ENCODE measurements at regions not wholly inside any gene's neighbourhood (a gene's known extent, or its start where the extent isn't known, plus 50 kb on each side); places are given as distances from the start of the nearest gene placed in this dataset.

GRCh38 chr4:126582737-126583136 is 1050.0 kb upstream of the INTU start:
- no TSS peak for BruUV-seq (replicated peaks)
- FAIRE-seq (no peak), ATAC-seq (peak; percentile 72)

GRCh38 chr4:126583509-126583908 is 1049.2 kb upstream of the INTU start:
- FAIRE-seq (no peak), DNase-seq (ENCODE audit: low spot score) (peak; percentile 10), ATAC-seq (peak; percentile 88)
- Histone ChIP-seq H3K4me3 (replicated peaks in 1 of 3; ENCODE audit: insufficient read depth in 1 of 3, low read depth in 2 of 3, low read length in 3 of 3) (no peak overlapping the region), H3K4me2 (ENCODE audit: low read depth, low read length) (no peak overlapping the region), H3K79me2 (ENCODE audit: insufficient read depth, low read length) (no peaks in the 10 kb centered on the region), H3K36me3 (replicated peaks in 1 of 2; ENCODE audit: control insufficient read depth in 1 of 2, insufficient read depth in 2 of 2, low read length in 2 of 2) (no peaks in the 10 kb centered on the region), H3K9me3 (ENCODE audit: low read length) (no peaks in the 10 kb centered on the region; the same call in 1 of the 2 replicates), H3K27ac (ENCODE audit: extremely low read length, insufficient read depth, low read length) (no peak overlapping the region), H3K27me3 (ENCODE audit: control insufficient read depth in 1 of 2, insufficient read depth in 2 of 2, low read length in 2 of 2) (no peaks in the 10 kb centered on the region), H3K9ac (ENCODE audit: insufficient read depth, low read depth, low read length) (no peak overlapping the region), H4K20me1 (ENCODE audit: insufficient read depth, low read length) (no peaks in the 10 kb centered on the region), H3K4me1 (ENCODE audit: insufficient read depth, low read length) (no peaks in the 10 kb centered on the region), H2AFZ (ENCODE audit: low read length) (no peak overlapping the region)
- no CpG with 5 or more reads among the region's 1 CpG for WGBS (ENCODE audit: low lambda C conversion rate)
- intact Hi-C loops (cut with micrococcal nuclease; ENCODE audit: unreplicated experiment) = no loop called here
- BruUV-seq (replicated peaks) = no TSS peak
- TF ChIP-seq ELF1 (CRISPR knock-in tag; IDR thresholded peaks at IDR 0.05) (no peak), MAFF (IDR thresholded peaks at IDR 0.05; ENCODE audit: low read depth, low read length) (peak; percentile 23; the same call in 1 of the 2 replicates), MAFK (conservative IDR thresholded peaks at IDR 0.05 in 1 of 2, IDR thresholded peaks at IDR 0.05 in 1 of 2; ENCODE audit: low read length in 2 of 2) (peak in 1 of 2 experiments; percentile 12; a peak in 1 of 4 replicates), CTCF (CRISPR knock-in tag; IDR thresholded peaks at IDR 0.05) (0 out of 2 replicates have a peak, but pooled peaks have one; percentile 23), ZNF777 (CRISPR knock-in tag; IDR thresholded peaks at IDR 0.05) (no peak)
- ChIA-PET POLR2A (no interaction called here), CTCF (ENCODE audit: low intra/inter-chr PET ratio, low total read pairs) (no interaction called here)
- in situ Hi-C loops (cut with HindIII; ENCODE audit: extremely low pct_ligation_motif_present, low pct_unique_long_range_greater_than_20kb) = no loop called here

More at GRCh38 chr4:126582737-126583136, 1050.0 kb upstream of the INTU start:
- Histone ChIP-seq H4K20me1 (ENCODE audit: insufficient read depth, low read length) (no peaks in the 10 kb centered on the region), H3K4me3 (replicated peaks in 1 of 3; ENCODE audit: insufficient read depth in 1 of 3, low read depth in 2 of 3, low read length in 3 of 3) (no peak overlapping the region), H3K9me3 (ENCODE audit: low read length) (no peaks in the 10 kb centered on the region; the same call in 1 of the 2 replicates), H3K4me1 (ENCODE audit: insufficient read depth, low read length) (no peaks in the 10 kb centered on the region), H3K79me2 (ENCODE audit: insufficient read depth, low read length) (no peaks in the 10 kb centered on the region), H3K27me3 (ENCODE audit: control insufficient read depth in 1 of 2, insufficient read depth in 2 of 2, low read length in 2 of 2) (no peaks in the 10 kb centered on the region), H3K9ac (ENCODE audit: insufficient read depth, low read depth, low read length) (no peak overlapping the region), H3K27ac (ENCODE audit: extremely low read length, insufficient read depth, low read length) (no peak overlapping the region), H3K36me3 (replicated peaks in 1 of 2; ENCODE audit: control insufficient read depth in 1 of 2, insufficient read depth in 2 of 2, low read length in 2 of 2) (no peaks in the 10 kb centered on the region), H3K4me2 (ENCODE audit: low read depth, low read length) (no peak overlapping the region), H2AFZ (ENCODE audit: low read length) (no peak overlapping the region)
- no peak for DNase-seq (ENCODE audit: low spot score)
- TF ChIP-seq GPBP1L1 (CRISPR knock-in tag; IDR thresholded peaks at IDR 0.05) (no peak), HOXA5 (CRISPR knock-in tag; IDR thresholded peaks at IDR 0.05) (no peak), ZNF33B (CRISPR knock-in tag; IDR thresholded peaks at IDR 0.05) (no peak), MYNN (CRISPR knock-in tag; IDR thresholded peaks at IDR 0.05; ENCODE audit: low read depth) (no peak), ZNF3 (CRISPR knock-in tag; IDR thresholded peaks at IDR 0.05) (no peak), ARNTL (CRISPR knock-in tag; IDR thresholded peaks at IDR 0.05) (no peak), CBX1 (IDR thresholded peaks at IDR 0.05; ENCODE audit: low read depth) (no peak), NAIF1 (CRISPR knock-in tag; IDR thresholded peaks at IDR 0.05; ENCODE audit: borderline replicate concordance) (no peak), STAG1 (CRISPR knock-in tag; IDR thresholded peaks at IDR 0.05) (no peak), DNMT3B (CRISPR knock-in tag; conservative IDR thresholded peaks at IDR 0.05) (no peak), ZNF326 (CRISPR knock-in tag; IDR thresholded peaks at IDR 0.05; ENCODE audit: borderline replicate concordance) (no peak), RARA (CRISPR knock-in tag; IDR thresholded peaks at IDR 0.05) (no peak), NR2C2 (CRISPR knock-in tag; IDR thresholded peaks at IDR 0.05; ENCODE audit: borderline replicate concordance) (no peak), JUNB (CRISPR knock-in tag; IDR thresholded peaks at IDR 0.05; ENCODE audit: borderline replicate concordance) (no peak), MZF1 (CRISPR knock-in tag; IDR thresholded peaks at IDR 0.05; ENCODE audit: borderline replicate concordance) (no peak), MAFK (conservative IDR thresholded peaks at IDR 0.05 in 1 of 2, IDR thresholded peaks at IDR 0.05 in 1 of 2; ENCODE audit: low read length in 2 of 2) (no peak)
- intact Hi-C loops (cut with micrococcal nuclease; ENCODE audit: unreplicated experiment) (no loop called here), in situ Hi-C loops (cut with HindIII; ENCODE audit: extremely low pct_ligation_motif_present, low pct_unique_long_range_greater_than_20kb) (no loop called here)
- CTCF ChIA-PET (ENCODE audit: low intra/inter-chr PET ratio, low total read pairs) = no interaction called here
- 50% methylated on average over 1 of the region's 2 CpGs for WGBS (ENCODE audit: low lambda C conversion rate)
- POLR2A ChIA-PET = no interaction called here
